ENCODE measurements at regions not wholly inside any gene's neighbourhood (a gene's known extent, or its start where the extent isn't known, plus 50 kb on each side); places are given as distances from the start of the nearest gene placed in this dataset.
A peak's percentile ranks its signal among the peaks of the same experiment; 100 is the strongest.

- peaks cover 30% of the 10 kb centered on the region for H3K4me1 ChIP-seq (ENCODE audit: low read depth, poor library complexity, severe bottlenecking)
Measured at GRCh38 chr13:103525530-103525929, 459.3 kb upstream of the SLC10A2 start.

DNA sequence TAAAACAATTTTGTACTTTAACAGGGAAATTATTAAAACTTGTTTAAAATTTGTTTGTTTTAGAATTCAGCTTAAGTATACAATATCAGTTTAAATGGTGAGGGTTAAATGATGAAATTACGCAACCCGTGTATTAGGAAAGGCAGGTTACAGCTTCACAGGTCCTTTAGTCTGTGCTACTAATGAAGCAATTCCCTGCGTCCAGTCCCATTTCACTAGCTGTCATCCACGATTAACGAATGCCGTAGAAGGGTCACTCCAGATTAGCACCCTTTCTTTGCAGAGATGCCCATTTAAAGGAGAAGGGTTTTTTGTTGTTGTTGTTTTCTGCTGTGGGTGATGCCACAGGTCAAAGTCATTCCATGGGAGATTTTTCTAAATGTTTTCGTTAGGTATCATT lies 457.6 kb upstream of the SLC10A2 start:
- Histone ChIP-seq H3K36me3 (ENCODE audit: insufficient read depth) (no peaks in the 10 kb centered on the region), H3K9ac (no peak overlapping the region), H2AFZ (ENCODE audit: low read depth) (no peak overlapping the region), H3K4me2 (no peak overlapping the region), H3K4me1 (ENCODE audit: low read depth, poor library complexity, severe bottlenecking) (peaks cover 33% of the 10 kb centered on the region), H3K79me2 (ENCODE audit: insufficient read depth, low read depth) (no peaks in the 10 kb centered on the region), H4K20me1 (ENCODE audit: insufficient read depth) (no peaks in the 10 kb centered on the region), H3K27me3 (ENCODE audit: insufficient read depth, low read depth) (no peaks in the 10 kb centered on the region), H3K4me3 (IDR thresholded peaks at IDR 0.05; ENCODE audit: insufficient read depth, low read depth, low read length) (no peak overlapping the region), H3K27ac (no peak overlapping the region)
- TF ChIP-seq, protein P1, sequence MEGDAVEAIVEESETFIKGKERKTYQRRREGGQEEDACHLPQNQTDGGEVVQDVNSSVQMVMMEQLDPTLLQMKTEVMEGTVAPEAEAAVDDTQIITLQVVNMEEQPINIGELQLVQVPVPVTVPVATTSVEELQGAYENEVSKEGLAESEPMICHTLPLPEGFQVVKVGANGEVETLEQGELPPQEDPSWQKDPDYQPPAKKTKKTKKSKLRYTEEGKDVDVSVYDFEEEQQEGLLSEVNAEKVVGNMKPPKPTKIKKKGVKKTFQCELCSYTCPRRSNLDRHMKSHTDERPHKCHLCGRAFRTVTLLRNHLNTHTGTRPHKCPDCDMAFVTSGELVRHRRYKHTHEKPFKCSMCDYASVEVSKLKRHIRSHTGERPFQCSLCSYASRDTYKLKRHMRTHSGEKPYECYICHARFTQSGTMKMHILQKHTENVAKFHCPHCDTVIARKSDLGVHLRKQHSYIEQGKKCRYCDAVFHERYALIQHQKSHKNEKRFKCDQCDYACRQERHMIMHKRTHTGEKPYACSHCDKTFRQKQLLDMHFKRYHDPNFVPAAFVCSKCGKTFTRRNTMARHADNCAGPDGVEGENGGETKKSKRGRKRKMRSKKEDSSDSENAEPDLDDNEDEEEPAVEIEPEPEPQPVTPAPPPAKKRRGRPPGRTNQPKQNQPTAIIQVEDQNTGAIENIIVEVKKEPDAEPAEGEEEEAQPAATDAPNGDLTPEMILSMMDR (conservative IDR thresholded peaks at IDR 0.05; ENCODE audit: low read depth, low read length) = no peak

More at GRCh38 chr13:103525530-103525929, 459.3 kb upstream of the SLC10A2 start:
- Histone ChIP-seq H3K36me3 (ENCODE audit: insufficient read depth) (no peaks in the 10 kb centered on the region), H3K27ac (peak overlapping the region; percentile 56), H4K20me1 (ENCODE audit: insufficient read depth) (no peaks in the 10 kb centered on the region), H3K9ac (no peak overlapping the region), H3K27me3 (ENCODE audit: insufficient read depth, low read depth) (no peaks in the 10 kb centered on the region), H3K4me2 (peak overlapping the region; percentile 36; the same call in 1 of the 2 replicates), H3K79me2 (ENCODE audit: insufficient read depth, low read depth) (no peaks in the 10 kb centered on the region), H2AFZ (ENCODE audit: low read depth) (peak overlapping the region; percentile 52), H3K4me3 (IDR thresholded peaks at IDR 0.05; ENCODE audit: insufficient read depth, low read depth, low read length) (no peak overlapping the region)
- TF ChIP-seq, protein P1 (conservative IDR thresholded peaks at IDR 0.05; ENCODE audit: low read depth, low read length) = no peak

- peaks cover 50% of the 10 kb centered on the region for H3K4me1 ChIP-seq (ENCODE audit: low read depth, poor library complexity, severe bottlenecking)
- no peaks in the 10 kb centered on the region for H3K36me3 ChIP-seq (ENCODE audit: insufficient read depth)
- H2AFZ ChIP-seq (ENCODE audit: low read depth) = no peak overlapping the region
- no peaks in the 10 kb centered on the region for H3K79me2 ChIP-seq (ENCODE audit: insufficient read depth, low read depth)
- no peaks in the 10 kb centered on the region for H4K20me1 ChIP-seq (ENCODE audit: insufficient read depth)
- TF ChIP-seq, protein P1 (conservative IDR thresholded peaks at IDR 0.05; ENCODE audit: low read depth, low read length) = no peak
- no peaks in the 10 kb centered on the region for H3K27me3 ChIP-seq (ENCODE audit: insufficient read depth, low read depth)
- H3K4me2 ChIP-seq = no peak overlapping the region
- no peak overlapping the region for H3K27ac ChIP-seq
- no peak overlapping the region for H3K4me3 ChIP-seq (IDR thresholded peaks at IDR 0.05; ENCODE audit: insufficient read depth, low read depth, low read length)
- no peak overlapping the region for H3K9ac ChIP-seq
Measured at GRCh38 chr13:103521532-103521931, 455.3 kb upstream of the SLC10A2 start.

GRCh38 chr13:103517768-103518102 lies 451.5 kb upstream of the SLC10A2 start:
- H3K79me2 ChIP-seq (ENCODE audit: insufficient read depth, low read depth) = no peaks in the 10 kb centered on the region
- no peak overlapping the region for H3K4me3 ChIP-seq (IDR thresholded peaks at IDR 0.05; ENCODE audit: insufficient read depth, low read depth, low read length)
- H3K9ac ChIP-seq = no peak overlapping the region
- H3K27ac ChIP-seq = peak overlapping the region; percentile 72; the same call in 1 of the 2 replicates
- H3K27me3 ChIP-seq (ENCODE audit: insufficient read depth, low read depth) = no peaks in the 10 kb centered on the region
- peak overlapping the region; percentile 64 for H3K4me2 ChIP-seq
- H3K36me3 ChIP-seq (ENCODE audit: insufficient read depth) = no peaks in the 10 kb centered on the region
- H3K4me1 ChIP-seq (ENCODE audit: low read depth, poor library complexity, severe bottlenecking) = peaks cover 52% of the 10 kb centered on the region
- TF ChIP-seq, protein P1 (conservative IDR thresholded peaks at IDR 0.05; ENCODE audit: low read depth, low read length) = no peak
- no peaks in the 10 kb centered on the region for H4K20me1 ChIP-seq (ENCODE audit: insufficient read depth)
- peak overlapping the region; percentile 44 for H2AFZ ChIP-seq (ENCODE audit: low read depth)

Measured in KMS-11 (cell line).